Adipocyte (in vitro differentiated cells): ENCODE measurements at regions not wholly inside any gene's neighbourhood (a gene's known extent, or its start where the extent isn't known, plus 50 kb on each side); places are given as distances from the start of the nearest gene placed in this dataset.
A peak's percentile ranks its signal among the peaks of the same experiment; 100 is the strongest.

ENCODE experiments used
- DNase-seq: peaks from one replicate; pipeline ENCODE4 v3.0.0-alpha.2; 2015; ENCODE audit warnings: low read depth
- H3K27me3 ChIP-seq: replicated peaks from 2 replicates; pipeline ENCODE4 v1.7.0; 2013; ENCODE audit warnings: mild to moderate bottlenecking, low read length, moderate library complexity; ENCODE audit not compliant: control insufficient read depth, insufficient read depth
- H3K36me3 ChIP-seq: 2 replicates; pipeline ENCODE4 v1.7.0; 2013; ENCODE audit warnings: low read length, mild to moderate bottlenecking, moderate library complexity; ENCODE audit not compliant: control insufficient read depth, insufficient read depth, severe bottlenecking
- H3K4me1 ChIP-seq: 2 replicates; pipeline ENCODE4 v1.7.0; 2013; ENCODE audit warnings: mild to moderate bottlenecking, low read length, moderate library complexity; ENCODE audit not compliant: control insufficient read depth, insufficient read depth
- H3K4me3 ChIP-seq: 2 replicates; pipeline ENCODE4 v1.7.0; 2013; ENCODE audit warnings: mild to moderate bottlenecking, low read length, moderate library complexity
- H3K9ac ChIP-seq: 2 replicates; pipeline ENCODE4 v1.7.0; 2013; ENCODE audit warnings: mild to moderate bottlenecking, low read length, moderate library complexity
- H3K9me3 ChIP-seq: 2 replicates; pipeline ENCODE4 v1.7.0; 2013; ENCODE audit warnings: mild to moderate bottlenecking, low read length, moderate library complexity; ENCODE audit not compliant: control insufficient read depth

DNA sequence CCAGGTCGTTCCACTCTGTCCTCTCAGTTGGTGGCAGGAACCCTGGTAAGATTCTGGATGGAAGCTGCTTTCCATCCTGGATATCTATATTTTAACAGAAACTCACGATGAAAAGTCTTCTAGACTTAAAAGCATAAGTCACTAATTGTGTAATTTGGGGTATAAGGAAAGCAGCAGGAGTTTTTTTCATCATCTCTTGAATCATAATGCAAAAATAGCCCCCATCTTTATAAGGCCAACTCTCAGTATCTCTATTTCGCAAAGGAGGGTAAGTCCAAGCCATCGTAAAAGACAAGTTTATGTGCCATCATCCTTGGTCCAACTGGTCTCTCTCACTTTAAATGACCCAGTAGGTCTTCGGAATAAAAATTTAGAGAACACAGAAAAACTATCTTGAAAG, 95.1 kb downstream of the FAM50B start:
- DNase-seq: no peak

DNA sequence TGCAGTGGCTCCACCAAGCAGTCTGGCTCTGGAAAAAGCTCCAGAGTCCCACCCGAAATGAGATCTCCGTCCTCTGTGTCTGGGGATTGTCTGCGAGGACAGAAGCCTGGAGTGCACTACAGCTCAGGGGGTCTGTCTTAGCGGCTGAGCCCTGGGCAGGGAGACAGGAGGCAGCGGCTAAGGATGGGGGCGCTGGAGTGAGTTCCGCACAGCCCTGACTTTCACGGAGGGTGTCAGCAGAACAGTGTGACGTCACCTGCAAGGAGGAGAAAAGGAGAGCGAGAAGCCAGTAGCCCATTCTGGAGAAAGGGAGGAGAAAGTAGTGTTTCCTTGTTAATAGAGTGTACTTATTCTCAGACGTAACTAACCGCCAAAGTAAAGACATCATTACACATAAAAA, 97.6 kb downstream of the FAM50B start:
- H3K9me3 ChIP-seq: no peaks in the 10 kb centered on the region
- peaks cover 9% of the 10 kb centered on the region for H3K4me1 ChIP-seq
- peak overlapping the region; percentile 46 for H3K9ac ChIP-seq
- no peaks in the 10 kb centered on the region for H3K36me3 ChIP-seq
- no peaks in the 10 kb centered on the region for H3K27me3 ChIP-seq
- peak overlapping the region; percentile 64 for H3K4me3 ChIP-seq
- DNase-seq: no peak

More for the DNA sequence above, 95.1 kb downstream of the FAM50B start:
- Histone ChIP-seq H3K9ac (no peak overlapping the region), H3K36me3 (no peaks in the 10 kb centered on the region), H3K4me3 (no peak overlapping the region), H3K9me3 (no peaks in the 10 kb centered on the region), H3K4me1 (peaks cover 5% of the 10 kb centered on the region), H3K27me3 (no peaks in the 10 kb centered on the region)

DNA sequence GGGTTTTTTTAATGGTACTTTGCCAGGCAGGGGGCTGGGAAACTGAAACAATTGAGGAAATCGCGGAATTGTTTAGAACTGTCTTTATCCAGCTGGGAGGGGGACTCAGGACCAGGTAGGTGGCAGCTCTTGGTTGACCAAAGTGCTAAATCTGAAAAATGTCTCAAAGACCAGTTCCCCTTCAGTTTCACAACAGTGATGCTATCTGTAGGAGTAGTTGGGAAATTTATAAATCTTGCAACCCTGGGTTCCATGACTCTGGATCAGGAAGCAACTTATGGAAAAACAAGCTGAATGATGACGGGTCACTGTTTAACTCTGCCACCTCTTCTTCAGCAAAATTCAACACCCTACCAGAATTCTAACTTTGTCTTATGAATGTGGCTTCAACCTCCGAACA, 99.7 kb downstream of the FAM50B start:
- Histone ChIP-seq H3K9ac (no peak overlapping the region), H3K36me3 (no peaks in the 10 kb centered on the region)

DNA sequence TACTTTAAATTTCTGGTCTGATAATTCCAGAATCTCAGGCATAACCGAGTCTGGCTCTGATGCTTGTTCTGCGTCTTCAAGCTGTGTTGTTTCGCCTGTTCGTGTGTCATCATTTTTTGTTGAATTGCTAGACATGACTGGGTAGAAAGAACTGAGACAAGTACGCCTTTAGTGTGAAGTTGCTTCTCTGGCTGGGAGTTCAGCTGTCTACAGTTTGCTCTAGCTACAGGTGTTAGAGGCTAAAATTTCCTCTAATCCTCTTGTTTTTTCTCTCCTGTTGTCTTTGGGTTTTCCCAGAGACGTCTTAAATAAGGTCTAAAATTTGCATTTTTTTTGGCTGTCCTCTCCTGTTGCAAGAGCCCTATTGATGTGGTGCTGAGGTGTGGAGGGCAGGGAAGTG, 100.3 kb downstream of the FAM50B start:
- Histone ChIP-seq H3K36me3 (no peaks in the 10 kb centered on the region), H3K9ac (no peak overlapping the region), H3K9me3 (no peaks in the 10 kb centered on the region), H3K27me3 (no peaks in the 10 kb centered on the region), H3K4me3 (no peak overlapping the region), H3K4me1 (peaks cover 9% of the 10 kb centered on the region)
- no peak for DNase-seq

More for the DNA sequence above, 99.7 kb downstream of the FAM50B start:
- H3K4me1 ChIP-seq: peaks cover 9% of the 10 kb centered on the region
- H3K4me3 ChIP-seq: no peak overlapping the region
- no peaks in the 10 kb centered on the region for H3K27me3 ChIP-seq
- no peak for DNase-seq
- H3K9me3 ChIP-seq: no peaks in the 10 kb centered on the region

DNA sequence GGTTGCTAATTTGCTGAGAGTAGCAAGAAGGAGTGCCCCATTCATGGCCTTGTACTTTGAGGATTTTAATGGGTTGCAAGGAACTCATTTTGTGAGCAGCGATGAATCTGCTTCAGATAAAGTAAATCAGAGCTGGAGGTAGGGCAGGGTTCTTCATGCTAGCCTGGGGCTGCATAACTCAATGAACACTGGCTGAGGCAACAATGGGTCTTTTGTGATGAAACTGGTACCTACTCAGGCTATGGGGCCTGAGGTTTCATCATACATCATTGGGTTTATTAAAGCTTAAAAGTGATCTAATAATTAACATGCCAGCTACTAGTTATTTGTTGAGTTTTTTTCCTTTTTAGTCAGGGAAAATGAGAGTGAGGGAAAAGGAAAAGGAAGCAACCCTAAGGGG, 106.9 kb downstream of the FAM50B start:
- H3K36me3 ChIP-seq: no peaks in the 10 kb centered on the region
- H3K4me1 ChIP-seq: no peaks in the 10 kb centered on the region
- no peak overlapping the region for H3K4me3 ChIP-seq
- H3K9me3 ChIP-seq: no peaks in the 10 kb centered on the region
- no peak for DNase-seq
- H3K27me3 ChIP-seq: no peaks in the 10 kb centered on the region
- no peak overlapping the region for H3K9ac ChIP-seq

DNA sequence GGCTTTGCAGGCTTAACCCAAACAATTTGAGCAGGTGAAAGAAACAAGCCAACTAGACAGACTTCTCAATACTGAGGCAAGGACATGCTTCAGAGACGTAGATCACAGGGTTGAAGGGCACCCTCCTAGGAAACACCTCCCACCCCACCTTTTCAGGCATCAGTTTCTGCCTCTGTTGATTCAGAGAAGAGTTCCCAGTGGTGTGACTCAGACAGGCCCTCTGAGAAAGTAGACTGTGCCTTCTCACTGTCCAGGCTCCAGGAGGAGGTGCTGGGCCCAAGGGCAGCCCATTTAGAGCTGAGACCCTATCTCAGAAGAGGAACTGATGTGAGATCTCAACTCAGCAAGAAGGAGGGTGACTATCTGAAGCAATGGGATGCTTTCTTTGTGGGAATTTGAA, 108.1 kb downstream of the FAM50B start:
- Histone ChIP-seq H3K36me3 (no peaks in the 10 kb centered on the region), H3K27me3 (no peaks in the 10 kb centered on the region), H3K4me3 (no peak overlapping the region), H3K4me1 (no peaks in the 10 kb centered on the region), H3K9me3 (no peaks in the 10 kb centered on the region), H3K9ac (no peak overlapping the region)
- no peak for DNase-seq

DNA sequence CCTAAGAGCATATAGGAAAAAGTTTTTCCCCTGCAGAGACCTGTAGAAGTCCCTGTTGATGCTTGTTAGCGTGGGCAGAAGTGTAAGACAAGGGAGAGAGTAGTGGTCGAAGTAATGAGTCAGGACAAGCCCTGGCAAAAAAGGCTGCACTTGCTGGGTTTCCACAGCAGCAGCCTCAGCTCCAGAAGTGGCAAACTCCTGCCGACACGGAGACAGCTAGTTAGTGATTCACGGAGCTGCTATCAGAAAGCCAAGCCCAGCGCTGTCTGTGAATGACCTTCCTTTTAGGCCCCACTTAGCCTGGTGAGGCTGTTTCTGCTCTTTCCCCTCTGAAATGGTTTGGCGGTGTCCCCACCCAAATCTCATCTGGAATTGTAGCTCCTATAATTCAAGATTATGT, 109.1 kb downstream of the FAM50B start:
- Histone ChIP-seq H3K4me1 (no peaks in the 10 kb centered on the region), H3K27me3 (no peaks in the 10 kb centered on the region), H3K36me3 (no peaks in the 10 kb centered on the region), H3K9me3 (no peaks in the 10 kb centered on the region), H3K9ac (no peak overlapping the region), H3K4me3 (no peak overlapping the region)
- no peak for DNase-seq

DNA sequence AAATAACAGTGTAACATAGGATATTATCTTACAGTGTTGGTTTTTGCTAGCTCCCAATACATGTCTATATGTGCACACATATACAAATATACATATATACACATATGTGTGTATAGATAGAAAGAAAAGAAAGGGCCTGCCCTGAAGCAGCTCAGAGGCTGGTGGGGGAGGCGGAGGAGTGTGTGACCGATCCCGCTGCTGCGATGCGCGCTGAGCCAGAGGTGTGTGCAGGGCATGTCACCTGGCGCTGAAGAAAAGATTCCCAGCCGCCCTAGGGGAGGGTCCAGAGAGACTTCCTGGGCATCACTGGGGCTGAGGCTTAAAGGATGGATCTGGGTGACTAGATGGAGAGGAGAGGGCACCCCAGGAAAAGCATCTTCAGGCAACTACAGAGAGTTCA, 110.2 kb downstream of the FAM50B start:
- Histone ChIP-seq H3K4me1 (no peaks in the 10 kb centered on the region), H3K36me3 (no peaks in the 10 kb centered on the region), H3K9ac (no peak overlapping the region), H3K27me3 (no peaks in the 10 kb centered on the region), H3K4me3 (no peak overlapping the region), H3K9me3 (no peaks in the 10 kb centered on the region)
- DNase-seq: no peak

DNA sequence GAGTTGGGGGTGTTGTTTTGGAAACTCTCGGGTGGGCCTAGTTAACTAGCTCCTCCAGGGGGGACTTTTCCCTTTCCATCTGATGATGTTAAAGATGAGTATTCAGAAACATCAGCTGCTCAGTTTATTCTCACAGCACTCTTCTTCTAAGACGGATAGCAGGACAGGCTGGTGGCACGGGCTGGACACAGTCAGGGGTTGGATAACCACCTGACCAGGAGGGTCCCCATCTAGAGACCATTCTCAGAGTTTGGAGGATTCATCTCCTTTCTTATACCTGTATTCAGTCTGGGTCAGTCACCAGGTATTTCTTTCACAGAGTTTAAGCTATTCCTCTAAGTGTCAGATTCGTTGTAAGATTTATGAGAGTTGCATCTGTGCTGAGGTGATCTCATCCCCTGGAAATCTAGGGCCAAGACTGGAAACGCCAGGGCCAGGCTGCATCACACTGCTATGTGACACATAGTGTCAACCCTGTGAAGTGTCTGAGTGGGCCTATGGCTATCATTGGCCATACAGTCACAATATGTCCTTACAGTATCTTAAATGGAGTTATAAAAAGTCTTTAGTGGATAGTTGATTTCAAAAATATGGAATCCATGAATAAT, 111.7 kb downstream of the FAM50B start:
- no peak overlapping the region for H3K4me3 ChIP-seq
- no peak overlapping the region for H3K9ac ChIP-seq
- DNase-seq: no peak

DNA sequence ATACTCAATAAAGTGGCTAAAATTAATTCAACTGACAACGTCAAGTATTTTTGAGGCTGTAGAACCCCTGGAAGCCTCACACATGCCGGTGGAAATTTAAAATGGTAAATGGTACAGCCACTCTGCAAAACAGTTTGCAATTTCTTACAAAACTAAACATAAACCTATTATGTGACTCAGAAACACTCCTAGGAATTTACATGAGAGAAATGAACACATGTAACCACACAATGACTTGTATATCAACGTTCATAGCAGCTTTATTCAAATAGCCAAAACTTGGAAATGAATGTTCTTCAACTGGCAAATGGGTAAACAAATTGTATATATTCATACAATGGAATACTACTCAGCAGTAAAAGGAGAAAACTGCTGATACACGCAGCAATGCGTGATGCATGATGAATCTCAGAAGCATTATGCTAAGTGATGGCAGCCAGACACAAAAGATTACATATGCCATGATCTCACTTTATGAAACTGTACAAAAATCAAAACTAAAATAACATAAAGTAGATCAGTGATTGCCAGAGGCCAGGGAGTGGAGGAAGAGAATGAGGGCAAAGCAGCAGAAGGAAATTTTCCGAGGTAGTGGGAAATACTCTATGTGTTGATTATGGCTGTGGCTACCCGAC, 112.5 kb downstream of the FAM50B start:
- DNase-seq: no peak
- H3K4me1 ChIP-seq: no peaks in the 10 kb centered on the region
- H3K27me3 ChIP-seq: no peaks in the 10 kb centered on the region

More for the DNA sequence above, 111.7 kb downstream of the FAM50B start:
- Histone ChIP-seq H3K27me3 (no peaks in the 10 kb centered on the region), H3K4me1 (no peaks in the 10 kb centered on the region), H3K9me3 (no peaks in the 10 kb centered on the region), H3K36me3 (no peaks in the 10 kb centered on the region)

DNA sequence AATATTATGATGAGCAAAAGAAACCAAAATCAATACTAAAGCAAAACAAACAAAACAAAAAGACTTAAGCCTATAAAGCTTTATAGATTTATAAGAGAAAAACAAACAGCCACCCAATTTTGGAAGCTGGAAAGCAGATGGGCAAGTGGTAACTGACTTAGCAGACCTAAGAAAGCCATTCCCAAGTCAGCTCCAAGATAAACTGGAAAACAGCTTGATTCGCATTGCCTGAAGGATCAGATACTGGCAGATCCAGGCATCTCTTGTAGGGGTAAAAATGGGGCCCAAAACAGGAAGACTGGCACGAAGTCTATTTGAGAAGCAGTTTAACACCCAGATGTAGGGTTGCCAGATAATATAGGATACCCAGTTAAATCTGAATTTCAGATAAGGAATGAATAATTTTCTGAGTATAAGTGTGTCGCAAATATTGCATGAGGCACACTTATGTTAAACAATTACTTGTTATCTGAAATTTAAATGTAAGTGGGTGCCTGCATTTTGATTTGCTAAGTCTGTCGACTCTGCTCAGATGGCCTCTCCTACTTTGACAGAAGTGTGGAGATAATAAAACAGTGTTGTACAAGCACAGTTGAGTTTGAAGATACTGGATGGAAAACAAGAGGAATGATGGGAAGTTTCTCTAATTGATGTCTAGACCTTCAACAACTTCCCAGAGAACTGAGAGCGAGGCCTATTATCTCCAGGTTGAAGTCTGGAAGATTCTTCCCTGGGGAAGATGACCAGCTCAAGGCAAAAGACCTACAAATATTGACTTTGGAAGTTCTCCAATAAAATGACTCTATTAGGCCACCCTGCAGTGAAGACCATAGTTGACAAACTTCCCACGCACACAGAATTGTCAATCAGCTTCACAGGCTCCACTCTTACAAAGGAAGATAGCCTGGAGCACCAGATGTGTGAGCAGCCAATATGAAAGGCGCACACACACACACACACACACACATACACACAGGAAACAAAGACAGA, 113.4 kb downstream of the FAM50B start:
- Histone ChIP-seq H3K4me1 (no peaks in the 10 kb centered on the region), H3K4me3 (no peak overlapping the region)

More for the DNA sequence above, 112.5 kb downstream of the FAM50B start:
- no peak overlapping the region for H3K9ac ChIP-seq
- no peak overlapping the region for H3K4me3 ChIP-seq
- H3K36me3 ChIP-seq: no peaks in the 10 kb centered on the region
- no peaks in the 10 kb centered on the region for H3K9me3 ChIP-seq

More for the DNA sequence above, 113.4 kb downstream of the FAM50B start:
- no peak overlapping the region for H3K9ac ChIP-seq
- H3K9me3 ChIP-seq: no peaks in the 10 kb centered on the region
- H3K36me3 ChIP-seq: no peaks in the 10 kb centered on the region
- no peaks in the 10 kb centered on the region for H3K27me3 ChIP-seq
- no peak for DNase-seq
